GM03348 (cell line): ENCODE measurements at regions not wholly inside any gene's neighbourhood (a gene's known extent, or its start where the extent isn't known, plus 50 kb on each side); places are given as distances from the start of the nearest gene placed in this dataset.
"Not testable (repeated sequence)": the region's sequence is repeated elsewhere in the genome, so short reads cannot be mapped to it uniquely, and the experiment has no call there.

Experiments
- DNase-seq: peaks from one replicate; pipeline ENCODE4 v3.0.0; 2012; ENCODE audit warnings: low spot score

- DNase-seq = no peak
Observed at GRCh38 chr19:13712767-13713201, 51.5 kb upstream of the MRI1 start.

GRCh38 chr19:13707915-13708314 is 56.4 kb upstream of the MRI1 start:
- no peak for DNase-seq

GRCh38 chr19:13705928-13706447 is 58.3 kb upstream of the MRI1 start:
- DNase-seq = no peak

GRCh38 chr19:13705201-13705600 is 59.1 kb upstream of the MRI1 start:
- DNase-seq = no peak

GRCh38 chr19:13701624-13702023 is 62.7 kb upstream of the MRI1 start:
- DNase-seq = no peak

- no peak for DNase-seq
Observed at GRCh38 chr19:13700621-13701020, 63.7 kb upstream of the MRI1 start.

- DNase-seq = no peak
Observed at GRCh38 chr19:13699786-13700185, 64.5 kb upstream of the MRI1 start.

GRCh38 chr19:13696839-13697238 is 67.5 kb upstream of the MRI1 start:
- no peak for DNase-seq

- no peak for DNase-seq
Observed at GRCh38 chr19:13693889-13694288, 70.4 kb upstream of the MRI1 start.

- peak; percentile 70 for DNase-seq
Observed at GRCh38 chr19:13691569-13692435, 72.5 kb upstream of the MRI1 start.

GRCh38 chr19:13689085-13689484 is 75.2 kb upstream of the MRI1 start:
- DNase-seq = peak; percentile 31

- DNase-seq = no peak
Observed at GRCh38 chr19:13684021-13684420, 80.3 kb upstream of the MRI1 start.

- DNase-seq = peak; percentile 29
Observed at GRCh38 chr19:13681509-13681908, 82.8 kb upstream of the MRI1 start.

- not testable (repeated sequence) for DNase-seq
Observed at GRCh38 chr19:13680708-13681360, 83.5 kb upstream of the MRI1 start.

GRCh38 chr19:13676967-13677366 is 87.4 kb upstream of the MRI1 start:
- not testable (repeated sequence) for DNase-seq

- not testable (repeated sequence) for DNase-seq
Observed at GRCh38 chr19:13672480-13673175, 91.7 kb upstream of the MRI1 start.

GRCh38 chr19:13670846-13671245 is 93.5 kb upstream of the MRI1 start:
- no peak for DNase-seq

- no peak for DNase-seq
Observed at GRCh38 chr19:13669780-13670355, 94.5 kb upstream of the MRI1 start.

GRCh38 chr19:13668964-13669363 is 95.4 kb upstream of the MRI1 start:
- DNase-seq = no peak

GRCh38 chr19:13666165-13666564 is 98.2 kb upstream of the MRI1 start:
- DNase-seq = no peak

GRCh38 chr19:13665125-13665905 is 99.0 kb upstream of the MRI1 start:
- no peak for DNase-seq
